Adrenal gland (tissue), 5 donors: ENCODE measurements at regions not wholly inside any gene's neighbourhood (a gene's known extent, or its start where the extent isn't known, plus 50 kb on each side); places are given as distances from the start of the nearest gene placed in this dataset.

Source experiments
- POLR2A ChIP-seq, 2 donors: fragments of 450-650 bp; IDR thresholded peaks; one replicate each; pipeline ENCODE4 v1.6.1; 2017; ENCODE audit warnings: antibody characterized with exemption in 2 of 2, mild to moderate bottlenecking in 2 of 2, moderate library complexity in 1 of 2
- TF ChIP-seq, protein P1 (sequence below), 6 experiments: fragments of 450-650 bp in 4 of 6; fragments of 200-600 bp in 2 of 6; sonication (generic) in 1 of 6; IDR thresholded peaks; 1 replicate in 5 of 6; 2 replicates in 1 of 6; pipeline versions ENCODE4 v1.5.1 to v1.8.0; 2016 to 2021; ENCODE audit warnings: antibody characterized with exemption in 6 of 6, mild to moderate bottlenecking in 2 of 6, moderate library complexity in 1 of 6
- donor health status: DM: no; HTN: no; CAD: no.

DNA sequence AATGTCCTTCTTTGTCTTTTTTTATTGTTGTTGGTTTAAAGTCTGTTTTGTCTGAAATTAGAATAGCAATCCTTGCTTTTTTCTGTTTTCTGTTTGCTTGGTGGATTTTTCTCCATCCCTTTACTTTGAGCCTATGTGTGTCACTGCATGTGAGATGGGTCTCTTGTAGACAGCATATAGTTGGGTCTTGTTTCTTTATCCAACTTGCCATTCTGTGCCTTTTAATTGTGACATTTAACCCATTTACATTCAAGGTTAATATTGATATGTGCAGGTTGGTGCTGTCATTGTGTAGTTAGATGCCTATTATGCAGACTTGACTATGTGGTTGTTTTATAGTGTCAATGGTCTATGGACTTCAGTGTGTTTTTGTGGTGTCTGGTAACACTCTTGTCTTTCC, 197.5 kb upstream of the FN1 start:
- TF ChIP-seq, protein P1, sequence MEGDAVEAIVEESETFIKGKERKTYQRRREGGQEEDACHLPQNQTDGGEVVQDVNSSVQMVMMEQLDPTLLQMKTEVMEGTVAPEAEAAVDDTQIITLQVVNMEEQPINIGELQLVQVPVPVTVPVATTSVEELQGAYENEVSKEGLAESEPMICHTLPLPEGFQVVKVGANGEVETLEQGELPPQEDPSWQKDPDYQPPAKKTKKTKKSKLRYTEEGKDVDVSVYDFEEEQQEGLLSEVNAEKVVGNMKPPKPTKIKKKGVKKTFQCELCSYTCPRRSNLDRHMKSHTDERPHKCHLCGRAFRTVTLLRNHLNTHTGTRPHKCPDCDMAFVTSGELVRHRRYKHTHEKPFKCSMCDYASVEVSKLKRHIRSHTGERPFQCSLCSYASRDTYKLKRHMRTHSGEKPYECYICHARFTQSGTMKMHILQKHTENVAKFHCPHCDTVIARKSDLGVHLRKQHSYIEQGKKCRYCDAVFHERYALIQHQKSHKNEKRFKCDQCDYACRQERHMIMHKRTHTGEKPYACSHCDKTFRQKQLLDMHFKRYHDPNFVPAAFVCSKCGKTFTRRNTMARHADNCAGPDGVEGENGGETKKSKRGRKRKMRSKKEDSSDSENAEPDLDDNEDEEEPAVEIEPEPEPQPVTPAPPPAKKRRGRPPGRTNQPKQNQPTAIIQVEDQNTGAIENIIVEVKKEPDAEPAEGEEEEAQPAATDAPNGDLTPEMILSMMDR (IDR thresholded peaks at IDR 0.05): no peak
- TF ChIP-seq POLR2A (IDR thresholded peaks at IDR 0.05): no peak
